ENCODE measurements at regions not wholly inside any gene's neighbourhood (a gene's known extent, or its start where the extent isn't known, plus 50 kb on each side); places are given as distances from the start of the nearest gene placed in this dataset.

- no TSS peak for BruUV-seq (replicated peaks)
- Histone ChIP-seq H3K27me3 (replicated peaks; ENCODE audit: control insufficient read depth, insufficient read depth, low read length) (no peaks in the 10 kb centered on the region), H3K36me3 (ENCODE audit: control insufficient read depth, insufficient read depth, low read length) (no peaks in the 10 kb centered on the region), H3K4me1 (no peaks in the 10 kb centered on the region), H3K4me3 (ENCODE audit: low read depth, low read length) (no peak overlapping the region), H3K9me3 (no peaks in the 10 kb centered on the region)
- no peak for DNase-seq
- ChIA-PET POLR2A (no interaction called here), CTCF (no interaction called here)
- H3K4me3 Mint-ChIP-seq (ENCODE audit: unreplicated experiment), result no peak overlapping the region
- H3K36me3 Mint-ChIP-seq (ENCODE audit: insufficient read depth, unreplicated experiment), result no peaks in the 10 kb centered on the region
- H3K9me3 Mint-ChIP-seq (ENCODE audit: unreplicated experiment), result no peaks in the 10 kb centered on the region
- H3K4me1 Mint-ChIP-seq (ENCODE audit: low read depth, unreplicated experiment), result no peaks in the 10 kb centered on the region
- TF ChIP-seq CTCF (IDR thresholded peaks at IDR 0.05; ENCODE audit: insufficient read depth in 1 of 2, low read depth in 1 of 2, low read length in 1 of 2, severe bottlenecking in 1 of 2, unreplicated experiment in 1 of 2), result no peak
- intact Hi-C loops (cut with micrococcal nuclease; ENCODE audit: unreplicated experiment), result no loop called here
- H3K27me3 Mint-ChIP-seq (ENCODE audit: insufficient read depth, unreplicated experiment), result peaks cover 3% of the 10 kb centered on the region
- H3K27ac Mint-ChIP-seq (ENCODE audit: unreplicated experiment), result no peak overlapping the region
Measured at GRCh38 chr13:72368031-72368430, 359.4 kb downstream of the MZT1 start.

- DNase-seq, result no peak
- H3K27me3 Mint-ChIP-seq (ENCODE audit: insufficient read depth, unreplicated experiment), result peaks cover 12% of the 10 kb centered on the region
- Histone ChIP-seq H3K27me3 (replicated peaks; ENCODE audit: control insufficient read depth, insufficient read depth, low read length) (no peaks in the 10 kb centered on the region), H3K4me3 (ENCODE audit: low read depth, low read length) (no peak overlapping the region), H3K4me1 (no peaks in the 10 kb centered on the region), H3K36me3 (ENCODE audit: control insufficient read depth, insufficient read depth, low read length) (no peaks in the 10 kb centered on the region), H3K9me3 (no peaks in the 10 kb centered on the region)
- ChIA-PET POLR2A (no interaction called here), CTCF (no interaction called here)
- intact Hi-C loops (cut with micrococcal nuclease; ENCODE audit: unreplicated experiment), result loop anchor here (10.0 kb wide), 1 partner anchor 298 kb away; no protein-coding TSS in a partner anchor
- no peak overlapping the region for H3K27ac Mint-ChIP-seq (ENCODE audit: unreplicated experiment)
- no peak overlapping the region for H3K4me3 Mint-ChIP-seq (ENCODE audit: unreplicated experiment)
- H3K4me1 Mint-ChIP-seq (ENCODE audit: low read depth, unreplicated experiment), result no peaks in the 10 kb centered on the region
- H3K9me3 Mint-ChIP-seq (ENCODE audit: unreplicated experiment), result peaks cover 6% of the 10 kb centered on the region
- no TSS peak for BruUV-seq (replicated peaks)
- H3K36me3 Mint-ChIP-seq (ENCODE audit: insufficient read depth, unreplicated experiment), result no peaks in the 10 kb centered on the region
- no peak for TF ChIP-seq CTCF (IDR thresholded peaks at IDR 0.05; ENCODE audit: insufficient read depth in 1 of 2, low read depth in 1 of 2, low read length in 1 of 2, severe bottlenecking in 1 of 2, unreplicated experiment in 1 of 2)
Measured at GRCh38 chr13:72346716-72347115, 380.7 kb downstream of the MZT1 start.

- DNase-seq, result no peak
- ChIA-PET POLR2A (no interaction called here), CTCF (interaction anchor here (0.9 to 1.1 kb wide), 2 partner anchors 223 to 309 kb away, joined by 5 read pairs; no protein-coding TSS in a partner anchor)
- no peaks in the 10 kb centered on the region for H3K4me1 ChIP-seq
- no peak overlapping the region for H3K4me3 ChIP-seq (ENCODE audit: low read depth, low read length)
- no peaks in the 10 kb centered on the region for H3K4me1 Mint-ChIP-seq (ENCODE audit: low read depth, unreplicated experiment)
- H3K9me3 Mint-ChIP-seq (ENCODE audit: unreplicated experiment), result peaks cover 9% of the 10 kb centered on the region
- no peak overlapping the region for H3K4me3 Mint-ChIP-seq (ENCODE audit: unreplicated experiment)
- H3K36me3 ChIP-seq (ENCODE audit: control insufficient read depth, insufficient read depth, low read length), result no peaks in the 10 kb centered on the region
- no peak for TF ChIP-seq CTCF (IDR thresholded peaks at IDR 0.05; ENCODE audit: insufficient read depth in 1 of 2, low read depth in 1 of 2, low read length in 1 of 2, severe bottlenecking in 1 of 2, unreplicated experiment in 1 of 2)
- BruUV-seq (replicated peaks), result no TSS peak
- H3K9me3 ChIP-seq, result no peaks in the 10 kb centered on the region
- no peak overlapping the region for H3K27ac Mint-ChIP-seq (ENCODE audit: unreplicated experiment)
- no peaks in the 10 kb centered on the region for H3K36me3 Mint-ChIP-seq (ENCODE audit: insufficient read depth, unreplicated experiment)
- H3K27me3 Mint-ChIP-seq (ENCODE audit: insufficient read depth, unreplicated experiment), result peaks cover 12% of the 10 kb centered on the region
- no peaks in the 10 kb centered on the region for H3K27me3 ChIP-seq (replicated peaks; ENCODE audit: control insufficient read depth, insufficient read depth, low read length)
- intact Hi-C loops (cut with micrococcal nuclease; ENCODE audit: unreplicated experiment), result loop anchor here (1.0 to 10.0 kb wide), 3 partner anchors 224 to 354 kb away; no protein-coding TSS in a partner anchor
Measured at GRCh38 chr13:72342364-72342763, 385.1 kb downstream of the MZT1 start.
